Activated CD4-positive, alpha-beta memory T cell treated with anti-CD3 and anti-CD28 coated beads for 36 hours (primary cell): ENCODE measurements at regions not wholly inside any gene's neighbourhood (a gene's known extent, or its start where the extent isn't known, plus 50 kb on each side); places are given as distances from the start of the nearest gene placed in this dataset.
"Not testable (repeated sequence)": the region's sequence is repeated elsewhere in the genome, so short reads cannot be mapped to it uniquely, and the experiment has no call there.

Source experiments
- CTCF ChIA-PET: fragments of 350-600 bp; sonication (Branson Sonifier 250); formaldehyde crosslinking; loops from one replicate; lab custom pipeline; 2021; ENCODE audit warnings: antibody characterized with exemption, inconsistent platforms; lab: Charles Lee
- POLR2A ChIA-PET: fragments of 350-600 bp; sonication (Branson Sonifier 250); formaldehyde crosslinking; loops from one replicate; lab custom pipeline; 2021; ENCODE audit warnings: antibody characterized with exemption; lab: Charles Lee
- DNase-seq: peaks from one replicate; pipeline ENCODE4 v3.0.0-alpha.2; 2020
- H3K27ac Mint-ChIP-seq: one replicate; pipeline ENCODE4 v1.8.0; 2021; ENCODE audit warnings: mixed read lengths
- H3K27me3 Mint-ChIP-seq: one replicate; pipeline ENCODE4 v1.8.0; 2021; ENCODE audit warnings: mixed read lengths
- H3K36me3 Mint-ChIP-seq: one replicate; pipeline ENCODE4 v1.8.0; 2021; ENCODE audit warnings: mixed read lengths
- H3K4me1 Mint-ChIP-seq: one replicate; pipeline ENCODE4 v1.8.0; 2021; ENCODE audit warnings: low read depth, mixed read lengths
- H3K4me3 Mint-ChIP-seq: one replicate; pipeline ENCODE4 v1.8.0; 2021; ENCODE audit warnings: mild to moderate bottlenecking, mixed read lengths
- H3K9me3 Mint-ChIP-seq: one replicate; pipeline ENCODE4 v1.8.0; 2021; ENCODE audit warnings: mixed read lengths
- intact Hi-C: fragments of 100-400 bp; cut with micrococcal nuclease; formaldehyde crosslinking; loops from one replicate; pipeline ENCODE4 v1.15.1; 2023

DNA sequence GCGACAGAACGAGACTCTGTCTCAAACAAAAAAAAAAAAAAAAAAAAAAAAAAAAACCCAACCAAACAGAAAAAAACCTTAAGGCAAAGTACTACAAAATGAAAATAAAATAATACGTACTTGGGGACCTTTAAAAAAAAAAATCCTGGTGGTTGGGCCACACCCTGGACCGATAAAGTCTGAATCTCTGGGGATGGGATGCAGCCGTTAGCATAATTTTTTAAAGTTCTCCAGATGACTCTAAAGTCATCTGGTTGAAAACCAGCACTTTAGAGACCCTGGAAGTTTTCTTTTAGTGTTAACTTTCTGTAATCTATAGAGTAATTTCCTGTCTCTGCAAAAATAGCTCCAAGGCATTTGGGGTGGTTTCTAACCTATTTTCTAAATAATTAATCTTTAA is 142.9 kb upstream of the SALL4 start:
- no peaks in the 10 kb centered on the region for H3K36me3 Mint-ChIP-seq
- intact Hi-C loops = no loop called here
- no peak overlapping the region for H3K4me3 Mint-ChIP-seq
- ChIA-PET POLR2A (no interaction called here), CTCF (no interaction called here)
- H3K4me1 Mint-ChIP-seq = no peaks in the 10 kb centered on the region
- no peaks in the 10 kb centered on the region for H3K9me3 Mint-ChIP-seq
- no peak overlapping the region for H3K27ac Mint-ChIP-seq
- no peaks in the 10 kb centered on the region for H3K27me3 Mint-ChIP-seq
- no peak for DNase-seq

DNA sequence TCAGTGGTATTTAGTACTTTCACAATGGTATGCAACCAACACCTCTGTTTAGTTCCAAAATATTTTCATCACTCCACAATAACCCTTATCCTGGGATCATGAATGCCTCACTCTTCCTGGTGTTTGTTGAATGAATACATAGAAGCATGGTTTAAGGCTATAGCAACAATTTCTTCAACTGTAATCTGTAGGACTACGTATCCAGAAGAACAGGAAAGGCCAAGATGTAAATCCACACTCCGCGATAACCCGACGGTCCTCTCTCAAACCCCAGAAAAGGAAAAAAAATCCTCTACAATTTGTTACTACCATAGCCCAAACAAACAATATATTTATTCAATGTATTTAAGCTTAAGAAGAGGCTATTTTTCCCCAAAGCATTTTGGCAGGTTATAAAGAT is 141.4 kb upstream of the SALL4 start:
- Mint-ChIP-seq H3K9me3 (no peaks in the 10 kb centered on the region), H3K36me3 (no peaks in the 10 kb centered on the region), H3K27ac (no peak overlapping the region), H3K4me3 (no peak overlapping the region), H3K4me1 (no peaks in the 10 kb centered on the region), H3K27me3 (no peaks in the 10 kb centered on the region)
- POLR2A ChIA-PET = no interaction called here
- CTCF ChIA-PET = no interaction called here
- intact Hi-C loops = no loop called here
- DNase-seq = no peak

DNA sequence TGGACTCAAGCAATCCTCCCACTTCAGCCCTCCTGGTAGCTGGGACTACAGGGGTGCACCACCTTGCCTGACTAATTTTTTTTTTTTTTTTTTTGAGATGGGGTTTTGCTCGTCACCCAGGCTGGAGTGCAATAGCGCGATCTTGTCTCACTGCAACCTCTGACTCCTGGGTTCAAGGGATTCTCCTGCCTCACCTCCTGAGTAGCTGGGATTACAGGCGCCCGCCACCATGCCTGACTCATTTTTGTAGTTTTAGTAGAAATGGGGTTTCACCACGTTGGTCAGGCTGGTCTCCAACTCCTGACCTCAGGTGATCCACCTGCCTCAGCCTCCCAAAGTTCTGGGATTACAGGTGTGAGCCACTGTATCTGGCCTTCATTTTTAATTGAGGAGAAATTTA is 141.0 kb upstream of the SALL4 start:
- DNase-seq, H3K36me3 Mint-ChIP-seq, H3K27ac Mint-ChIP-seq, H3K4me1 Mint-ChIP-seq, POLR2A ChIA-PET, H3K4me3 Mint-ChIP-seq, intact Hi-C loops, H3K9me3 Mint-ChIP-seq, CTCF ChIA-PET, H3K27me3 Mint-ChIP-seq: not testable (repeated sequence)

DNA sequence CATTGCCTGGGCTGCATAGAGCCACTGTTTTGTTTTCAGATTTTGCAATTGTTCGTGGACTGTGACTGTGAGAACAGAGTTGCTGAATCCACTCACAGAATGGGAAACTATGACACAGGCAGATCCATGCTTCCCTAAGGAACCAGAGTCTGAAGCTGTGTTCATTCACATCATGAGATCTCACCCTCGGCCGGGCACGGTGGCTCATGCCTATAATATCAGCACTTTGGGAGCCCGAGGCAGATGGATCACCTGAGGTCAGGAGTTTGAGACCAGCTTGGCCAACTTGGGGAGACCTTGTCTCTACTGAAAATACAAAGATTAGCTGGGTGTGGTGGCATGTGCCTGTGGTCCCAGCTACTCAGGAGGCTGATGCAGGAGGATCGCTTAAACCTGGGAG is 139.2 kb upstream of the SALL4 start:
- no peaks in the 10 kb centered on the region for H3K9me3 Mint-ChIP-seq
- no peak overlapping the region for H3K4me3 Mint-ChIP-seq
- intact Hi-C loops = no loop called here
- H3K27me3 Mint-ChIP-seq = no peaks in the 10 kb centered on the region
- H3K27ac Mint-ChIP-seq = no peak overlapping the region
- no peaks in the 10 kb centered on the region for H3K36me3 Mint-ChIP-seq
- ChIA-PET CTCF (no interaction called here), POLR2A (no interaction called here)
- no peaks in the 10 kb centered on the region for H3K4me1 Mint-ChIP-seq
- DNase-seq = no peak

DNA sequence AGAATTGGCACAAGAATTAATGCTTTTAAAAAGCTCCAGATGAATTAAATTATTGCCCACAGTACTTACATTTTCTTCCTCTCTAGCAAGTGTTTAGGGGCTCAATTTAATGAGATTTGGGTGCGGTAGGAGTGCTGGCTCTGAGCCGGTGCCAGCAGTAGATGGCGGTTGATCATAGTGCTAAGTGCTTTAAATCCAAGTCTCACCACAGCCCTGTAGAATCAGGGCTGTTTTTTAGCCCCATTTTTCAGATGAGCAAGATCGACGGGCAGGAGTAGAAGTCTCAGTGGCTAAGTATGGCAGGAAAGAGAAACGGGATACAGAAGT is 136.9 kb upstream of the SALL4 start:
- no peak overlapping the region for H3K27ac Mint-ChIP-seq
- ChIA-PET POLR2A (no interaction called here), CTCF (no interaction called here)
- no peak for DNase-seq
- no peaks in the 10 kb centered on the region for H3K9me3 Mint-ChIP-seq
- H3K27me3 Mint-ChIP-seq = no peaks in the 10 kb centered on the region
- H3K36me3 Mint-ChIP-seq = no peaks in the 10 kb centered on the region
- intact Hi-C loops = no loop called here
- no peak overlapping the region for H3K4me3 Mint-ChIP-seq
- H3K4me1 Mint-ChIP-seq = no peaks in the 10 kb centered on the region

DNA sequence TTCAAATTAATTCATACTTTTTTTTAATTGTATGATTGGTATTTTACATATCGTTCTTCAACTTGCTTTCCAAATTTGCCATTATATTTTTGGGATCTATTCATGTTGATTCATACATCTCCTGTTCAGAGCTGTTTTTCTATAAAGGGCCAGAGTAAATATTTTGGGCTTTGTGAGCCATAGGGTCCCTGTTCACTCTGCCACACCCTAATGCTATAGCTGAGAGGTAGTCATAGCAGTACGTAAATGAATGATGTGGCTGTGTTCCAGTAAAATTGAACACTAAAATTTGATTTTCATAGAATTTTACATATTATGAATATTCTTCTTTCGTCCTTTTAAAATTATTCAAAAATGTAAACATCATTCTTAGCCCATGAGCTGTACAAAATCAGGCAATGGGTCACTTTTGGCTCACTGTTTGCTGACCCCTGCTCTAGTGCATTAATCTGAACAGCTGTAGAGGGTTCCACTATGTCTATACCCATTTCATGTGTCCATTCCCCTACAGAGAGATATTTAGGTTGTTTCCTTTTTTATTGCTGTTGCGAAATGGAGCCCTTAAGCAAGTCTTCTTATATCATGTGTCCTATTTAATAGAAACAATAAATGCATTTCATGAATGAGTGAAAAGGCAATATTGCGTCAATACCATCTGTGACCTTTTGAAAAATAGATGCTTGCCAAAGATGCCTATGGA is 136.4 kb upstream of the SALL4 start:
- Mint-ChIP-seq H3K9me3 (no peaks in the 10 kb centered on the region), H3K4me1 (no peaks in the 10 kb centered on the region), H3K36me3 (no peaks in the 10 kb centered on the region), H3K4me3 (no peak overlapping the region), H3K27me3 (no peaks in the 10 kb centered on the region), H3K27ac (no peak overlapping the region)
- ChIA-PET CTCF (no interaction called here), POLR2A (no interaction called here)
- intact Hi-C loops = no loop called here
- DNase-seq = no peak

DNA sequence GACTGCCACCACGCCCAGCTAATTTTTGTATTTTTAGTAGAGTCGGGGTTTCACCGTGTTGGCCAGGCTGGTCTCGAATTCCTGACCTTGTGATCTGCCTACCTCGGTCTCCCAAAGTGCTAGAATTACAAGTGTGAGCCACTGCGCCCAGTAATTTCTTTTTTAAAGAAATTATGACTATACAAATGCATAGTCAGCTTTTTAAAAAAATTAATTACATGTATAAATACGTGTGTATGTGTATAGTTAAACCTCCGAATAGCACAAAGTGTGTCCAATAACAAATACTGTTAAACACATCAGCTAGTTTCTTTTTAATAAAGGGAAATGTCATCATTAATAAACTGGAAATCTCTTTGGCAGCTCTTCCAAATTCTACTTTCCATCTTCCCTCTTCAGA is 135.5 kb upstream of the SALL4 start:
- Mint-ChIP-seq H3K4me3 (no peak overlapping the region), H3K27me3 (no peaks in the 10 kb centered on the region)
- CTCF ChIA-PET = interaction anchor here (0.6 kb wide), 1 partner anchor 64 kb away, joined by 3 read pairs; no protein-coding TSS in a partner anchor

DNA sequence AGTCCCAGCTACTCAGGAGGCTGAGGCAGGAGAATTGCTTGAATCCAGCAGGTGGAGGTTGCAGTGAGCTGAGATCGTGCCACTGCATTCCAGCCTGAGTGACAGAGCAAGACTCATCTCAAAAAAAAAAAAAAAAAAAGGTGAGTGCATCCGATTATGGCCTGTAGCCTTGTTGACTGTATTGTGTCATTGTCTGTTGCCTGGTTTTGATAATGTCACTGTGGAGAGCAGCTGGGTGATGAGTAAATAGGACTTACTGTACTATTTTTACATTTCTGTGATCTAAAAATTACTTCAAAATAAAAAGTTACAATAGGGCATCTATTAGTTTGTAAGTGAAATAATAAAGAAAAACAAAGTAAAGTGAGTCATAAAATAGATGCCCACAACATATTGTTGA is 134.1 kb upstream of the SALL4 start:
- H3K4me3 Mint-ChIP-seq = no peak overlapping the region
- H3K4me1 Mint-ChIP-seq = no peaks in the 10 kb centered on the region
- POLR2A ChIA-PET = no interaction called here
- no peaks in the 10 kb centered on the region for H3K36me3 Mint-ChIP-seq
- intact Hi-C loops = no loop called here
- no peaks in the 10 kb centered on the region for H3K27me3 Mint-ChIP-seq
- no peaks in the 10 kb centered on the region for H3K9me3 Mint-ChIP-seq
- no peak overlapping the region for H3K27ac Mint-ChIP-seq
- DNase-seq = no peak
- CTCF ChIA-PET = no interaction called here

More for the DNA sequence above, 135.5 kb upstream of the SALL4 start:
- POLR2A ChIA-PET = no interaction called here
- no peaks in the 10 kb centered on the region for H3K4me1 Mint-ChIP-seq
- DNase-seq = no peak
- no peaks in the 10 kb centered on the region for H3K9me3 Mint-ChIP-seq
- intact Hi-C loops = no loop called here
- no peak overlapping the region for H3K27ac Mint-ChIP-seq
- H3K36me3 Mint-ChIP-seq = no peaks in the 10 kb centered on the region

DNA sequence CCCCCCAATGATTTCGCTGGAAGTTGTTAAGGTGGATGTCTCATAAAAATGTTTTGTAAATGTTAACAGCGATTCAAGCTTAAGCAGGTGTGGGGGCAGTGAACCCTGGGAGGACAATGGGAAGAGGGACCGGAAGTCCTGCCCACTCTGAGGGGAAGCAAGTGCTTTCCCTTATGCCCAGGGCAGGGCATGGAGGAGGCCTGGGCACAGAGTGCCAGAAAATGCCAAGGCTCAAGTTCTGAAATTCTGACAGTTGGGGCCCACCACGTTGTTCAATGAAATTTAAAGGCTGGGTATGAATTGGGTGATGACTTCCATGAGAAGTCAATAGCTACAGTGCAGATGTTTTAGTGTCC is 132.7 kb upstream of the SALL4 start:
- DNase-seq = no peak
- intact Hi-C loops = no loop called here
- CTCF ChIA-PET = no interaction called here
- Mint-ChIP-seq H3K9me3 (no peaks in the 10 kb centered on the region), H3K36me3 (no peaks in the 10 kb centered on the region), H3K4me3 (no peak overlapping the region), H3K27me3 (no peaks in the 10 kb centered on the region), H3K27ac (no peak overlapping the region), H3K4me1 (no peaks in the 10 kb centered on the region)
- POLR2A ChIA-PET = no interaction called here

DNA sequence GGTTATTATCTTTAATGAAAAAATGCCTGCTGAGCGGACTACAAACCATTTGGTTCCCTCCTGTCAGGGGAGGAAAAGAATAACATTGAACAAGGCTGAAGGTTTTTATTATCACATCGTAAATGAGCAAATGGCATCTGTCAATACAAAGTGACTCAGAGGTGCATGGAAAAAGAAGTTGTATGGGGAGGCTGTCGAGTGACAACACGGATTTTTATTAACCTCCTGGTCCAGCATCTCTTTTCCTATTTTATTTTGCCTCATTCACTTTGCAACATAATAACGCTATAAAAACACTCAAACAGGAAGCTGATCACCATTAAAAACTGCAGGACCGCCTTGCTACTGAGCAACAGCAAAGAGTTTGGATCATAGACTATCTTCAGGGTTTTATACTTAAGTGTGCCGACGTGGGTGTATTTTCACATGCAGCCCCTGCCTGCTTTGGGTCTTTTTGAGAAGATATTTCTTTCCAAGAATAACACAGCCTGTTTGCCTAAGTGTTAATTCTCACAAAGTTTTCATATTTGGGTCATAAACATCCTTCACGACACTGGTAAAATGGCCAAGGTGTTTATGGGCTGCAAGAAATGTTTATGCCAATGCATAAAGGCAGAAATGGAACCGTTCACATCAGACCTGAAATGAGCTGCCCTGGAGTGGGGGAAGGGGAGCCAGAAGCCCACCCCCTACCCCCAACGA is 132.1 kb upstream of the SALL4 start:
- no peak overlapping the region for H3K27ac Mint-ChIP-seq
- H3K4me3 Mint-ChIP-seq = no peak overlapping the region
- ChIA-PET POLR2A (no interaction called here), CTCF (no interaction called here)
- H3K9me3 Mint-ChIP-seq = no peaks in the 10 kb centered on the region
- intact Hi-C loops = no loop called here
- H3K36me3 Mint-ChIP-seq = no peaks in the 10 kb centered on the region
- no peak for DNase-seq
- no peaks in the 10 kb centered on the region for H3K4me1 Mint-ChIP-seq
- H3K27me3 Mint-ChIP-seq = no peaks in the 10 kb centered on the region

DNA sequence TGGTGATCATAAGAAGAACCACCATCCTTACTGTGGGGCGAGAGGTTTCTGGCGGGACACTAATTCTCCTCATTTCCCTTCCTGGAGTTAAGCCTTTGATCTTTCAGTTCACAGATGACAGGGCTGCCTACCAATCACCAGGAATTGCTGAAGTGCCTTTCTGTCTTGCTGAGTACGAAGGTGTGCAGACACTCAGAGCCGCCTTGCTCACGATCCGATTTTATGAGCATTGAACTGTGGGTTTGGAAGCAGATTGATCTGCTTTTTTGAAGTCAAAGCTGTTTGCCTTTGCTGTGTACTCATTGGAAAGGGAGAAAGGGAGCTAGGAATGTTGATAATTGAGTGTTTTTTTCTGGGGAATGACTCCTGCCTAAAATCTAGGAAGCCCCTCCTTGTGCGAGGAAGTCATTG is 129.1 kb upstream of the SALL4 start:
- Mint-ChIP-seq H3K9me3 (no peaks in the 10 kb centered on the region), H3K27ac (no peak overlapping the region), H3K4me3 (no peak overlapping the region), H3K4me1 (no peaks in the 10 kb centered on the region), H3K27me3 (no peaks in the 10 kb centered on the region), H3K36me3 (no peaks in the 10 kb centered on the region)
- no peak for DNase-seq
- intact Hi-C loops = no loop called here
- ChIA-PET POLR2A (interaction anchor here (1.0 kb wide), 1 partner anchor 35 kb away, joined by 4 read pairs; no protein-coding TSS in a partner anchor), CTCF (no interaction called here)

DNA sequence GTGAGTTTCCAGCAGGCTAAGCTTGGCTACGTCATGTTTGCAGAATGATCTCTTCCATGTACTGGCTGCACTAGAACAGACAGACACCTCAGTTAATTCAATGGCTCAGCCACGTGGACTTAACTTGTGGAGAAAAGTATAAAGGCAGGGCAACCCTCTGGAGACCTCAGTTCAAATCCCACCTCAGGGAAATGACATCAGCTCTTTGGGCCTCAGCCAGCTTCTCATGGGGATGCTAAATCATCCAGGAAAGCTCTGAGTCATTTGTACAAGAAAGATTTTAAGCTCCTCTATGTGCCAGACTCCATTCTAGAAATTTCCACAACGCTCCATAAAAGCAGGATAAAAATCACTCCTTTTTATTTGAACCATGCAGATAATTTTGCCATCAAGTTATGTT is 128.5 kb upstream of the SALL4 start:
- no peaks in the 10 kb centered on the region for H3K4me1 Mint-ChIP-seq
- POLR2A ChIA-PET = interaction anchor here (1.0 kb wide), 1 partner anchor 34 kb away, joined by 4 read pairs; no protein-coding TSS in a partner anchor
- DNase-seq = no peak

DNA sequence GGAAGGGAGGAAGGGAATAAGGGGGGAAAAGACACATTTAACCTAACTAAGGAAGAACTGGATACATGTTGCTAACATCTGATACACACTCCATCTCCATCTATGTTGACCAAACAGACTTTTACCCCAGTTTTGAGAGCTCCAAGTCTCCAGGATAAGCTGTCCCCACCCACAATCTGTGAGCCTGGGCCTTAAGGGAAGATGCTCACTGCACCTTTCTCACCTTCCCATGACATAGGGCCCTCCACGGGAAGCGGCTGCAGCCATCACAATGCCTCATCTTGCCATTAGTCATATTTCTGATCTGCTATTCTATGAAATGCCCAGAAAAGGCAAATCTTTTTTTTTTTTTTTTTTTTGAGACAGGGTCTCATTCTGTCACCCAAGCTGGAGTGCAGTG is 126.6 kb upstream of the SALL4 start:
- ChIA-PET POLR2A (no interaction called here), CTCF (no interaction called here)
- no peaks in the 10 kb centered on the region for H3K36me3 Mint-ChIP-seq
- no peaks in the 10 kb centered on the region for H3K4me1 Mint-ChIP-seq
- no peaks in the 10 kb centered on the region for H3K9me3 Mint-ChIP-seq
- intact Hi-C loops = no loop called here
- H3K4me3 Mint-ChIP-seq = no peak overlapping the region
- DNase-seq = no peak
- H3K27ac Mint-ChIP-seq = no peak overlapping the region
- no peaks in the 10 kb centered on the region for H3K27me3 Mint-ChIP-seq

More for the DNA sequence above, 128.5 kb upstream of the SALL4 start:
- CTCF ChIA-PET = no interaction called here
- Mint-ChIP-seq H3K27me3 (no peaks in the 10 kb centered on the region), H3K36me3 (no peaks in the 10 kb centered on the region), H3K9me3 (no peaks in the 10 kb centered on the region), H3K4me3 (no peak overlapping the region), H3K27ac (no peak overlapping the region)
- intact Hi-C loops = no loop called here
